ENCODE measurements at regions not wholly inside any gene's neighbourhood (a gene's known extent, or its start where the extent isn't known, plus 50 kb on each side); places are given as distances from the start of the nearest gene placed in this dataset.

DNA sequence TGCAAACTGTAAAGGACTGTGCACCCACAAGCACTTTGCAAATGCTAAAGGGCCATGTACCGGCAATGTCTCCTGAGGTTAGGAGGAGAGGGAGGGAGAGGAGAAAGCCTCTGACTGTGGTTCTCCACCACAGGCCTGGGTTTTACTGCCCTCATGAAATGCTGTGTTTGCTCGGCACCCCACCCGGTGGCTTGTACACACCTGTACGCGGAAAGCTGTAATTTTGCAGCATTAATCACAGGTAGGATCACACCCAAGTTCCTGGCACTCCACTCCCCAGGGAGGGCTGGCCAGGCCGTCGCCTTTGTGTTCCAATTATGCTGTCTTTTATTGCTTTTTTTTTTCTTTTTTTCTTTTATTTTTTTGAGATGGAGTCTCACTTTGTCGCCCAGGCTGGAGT lies 78.5 kb upstream of the MYL10 start:
- no peak for DNase-seq (ENCODE audit: low read depth)

DNA sequence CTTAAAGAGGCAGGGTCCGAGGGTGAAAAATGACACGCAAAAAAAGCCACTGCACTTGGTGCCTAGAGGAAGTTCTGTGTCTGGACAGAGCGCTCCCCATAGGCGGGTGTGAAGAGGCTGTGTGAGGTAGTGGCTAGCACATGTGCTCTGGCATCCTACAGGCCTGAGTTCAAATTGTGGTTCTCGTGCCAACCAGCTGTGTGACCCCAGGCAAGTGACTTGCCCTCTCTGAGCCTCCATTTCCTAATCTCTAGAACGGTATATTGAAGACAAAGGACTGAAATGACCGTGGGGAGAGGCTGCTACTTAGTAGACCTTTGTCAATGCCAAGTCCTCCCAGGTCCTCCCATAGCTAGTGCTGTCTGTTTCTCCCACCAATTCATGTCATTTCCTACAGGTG lies 79.1 kb upstream of the MYL10 start:
- DNase-seq (ENCODE audit: low read depth), result no peak

DNA sequence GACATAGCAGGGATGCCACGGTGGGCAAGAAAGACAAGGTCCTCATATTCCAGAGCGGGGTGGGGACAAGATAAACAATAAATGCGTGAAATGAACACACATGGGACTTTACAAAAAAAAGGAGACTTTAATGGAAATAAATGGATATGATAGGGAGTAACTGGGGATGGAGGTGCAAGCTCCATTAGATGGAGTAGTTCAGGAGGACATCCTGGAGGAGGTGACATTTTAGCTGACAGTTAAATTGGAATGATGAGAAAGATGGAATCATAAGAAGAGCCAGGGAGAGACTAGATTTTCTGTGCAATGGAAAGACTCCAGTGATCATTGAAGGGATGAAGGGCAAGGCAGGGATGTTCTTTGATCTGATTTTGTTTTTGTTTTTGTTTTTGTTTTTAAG lies 83.6 kb upstream of the MYL10 start:
- no peak for DNase-seq (ENCODE audit: low read depth)

DNA sequence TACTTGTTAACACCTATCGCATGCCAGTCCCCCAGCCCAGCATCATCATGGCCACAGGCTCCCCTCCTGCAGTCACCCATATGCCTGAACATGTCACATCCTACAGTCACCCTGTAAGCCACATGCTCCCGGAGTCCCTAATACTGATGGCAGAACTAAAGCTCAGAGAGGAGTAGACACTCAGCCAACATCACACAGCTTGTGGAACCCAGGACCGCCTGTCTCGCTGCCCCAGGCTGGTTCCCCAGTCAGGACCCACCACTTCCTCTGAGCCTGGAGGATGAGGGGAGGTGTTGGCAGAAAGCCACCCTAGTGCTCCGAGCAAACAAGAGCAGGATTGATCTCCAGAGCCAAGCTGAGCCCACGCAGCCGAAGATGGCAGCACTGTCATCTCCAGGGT lies 85.0 kb upstream of the MYL10 start:
- DNase-seq (ENCODE audit: low read depth), result no peak

DNA sequence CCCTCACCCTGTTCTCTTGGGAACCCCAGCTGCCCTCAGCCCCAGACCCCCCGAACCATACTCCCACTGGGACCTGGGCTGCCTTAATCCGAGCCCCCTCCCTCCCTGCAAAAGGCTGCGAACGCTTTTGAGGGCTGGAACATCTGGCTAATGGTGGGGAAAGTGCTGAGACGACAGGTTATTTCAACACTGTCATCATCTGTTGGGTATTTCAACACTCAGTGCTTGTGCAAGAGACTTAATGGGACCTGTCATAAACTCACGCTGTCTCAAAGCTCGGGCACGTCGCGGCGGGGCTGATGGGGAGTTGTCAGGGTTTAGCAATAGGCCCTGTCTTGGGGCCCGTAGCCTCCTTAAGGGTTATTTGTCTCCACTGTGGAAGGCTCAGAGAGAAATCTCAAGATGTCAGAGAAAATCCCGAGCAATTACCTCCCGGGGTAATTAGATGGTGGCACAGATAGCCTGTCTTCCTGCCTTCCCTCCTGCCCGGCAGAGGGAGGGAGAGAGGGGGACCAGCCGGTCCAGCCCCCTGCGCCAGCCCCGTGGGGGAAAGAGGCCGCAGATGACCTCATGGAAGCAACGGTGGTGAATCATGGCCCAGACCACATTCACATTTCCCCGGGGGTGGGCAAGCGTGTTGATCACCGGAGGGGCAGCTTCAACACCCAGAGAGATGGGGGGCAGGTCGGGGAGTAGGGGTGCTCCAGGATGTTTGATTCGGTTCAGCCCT lies 88.7 kb upstream of the MYL10 start:
- DNase-seq (ENCODE audit: low read depth), result peak; percentile 91

DNA sequence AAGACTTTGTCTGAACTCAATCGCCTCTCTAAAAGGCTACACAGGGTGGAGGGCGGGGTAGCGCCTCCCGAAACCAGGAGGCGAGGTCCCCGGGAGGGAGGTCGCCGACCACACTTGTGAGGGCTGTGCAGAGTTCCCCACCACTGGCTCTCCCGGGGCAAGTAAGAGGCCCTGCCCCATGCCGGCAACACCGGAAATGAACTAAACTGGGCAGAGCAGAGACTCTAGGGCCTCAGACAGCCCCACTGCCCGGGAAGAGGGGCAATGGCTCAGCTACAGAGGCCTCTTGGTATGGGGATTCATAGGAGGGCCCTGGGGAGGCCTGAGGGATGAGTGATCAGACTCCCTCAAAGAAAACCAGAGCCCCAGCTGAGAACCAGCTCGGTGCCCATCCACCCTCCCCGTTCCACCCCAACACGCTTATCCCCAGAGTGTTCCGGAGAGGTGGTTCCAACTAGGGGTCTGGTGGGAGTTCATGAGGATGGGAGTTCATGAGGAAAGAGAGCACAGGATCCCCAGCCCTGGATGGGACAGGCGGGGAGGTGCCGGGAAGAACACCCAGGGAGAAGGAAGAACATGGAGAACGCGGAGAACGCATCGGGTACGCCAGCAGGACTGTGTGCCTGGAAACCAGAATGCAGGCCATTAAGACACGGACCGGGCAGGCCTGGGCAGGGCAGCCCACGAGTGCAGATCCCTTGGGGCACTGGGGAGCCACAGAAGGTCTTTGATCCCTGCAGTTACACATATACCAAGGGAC lies 89.4 kb upstream of the MYL10 start:
- DNase-seq (ENCODE audit: low read depth), result no peak

DNA sequence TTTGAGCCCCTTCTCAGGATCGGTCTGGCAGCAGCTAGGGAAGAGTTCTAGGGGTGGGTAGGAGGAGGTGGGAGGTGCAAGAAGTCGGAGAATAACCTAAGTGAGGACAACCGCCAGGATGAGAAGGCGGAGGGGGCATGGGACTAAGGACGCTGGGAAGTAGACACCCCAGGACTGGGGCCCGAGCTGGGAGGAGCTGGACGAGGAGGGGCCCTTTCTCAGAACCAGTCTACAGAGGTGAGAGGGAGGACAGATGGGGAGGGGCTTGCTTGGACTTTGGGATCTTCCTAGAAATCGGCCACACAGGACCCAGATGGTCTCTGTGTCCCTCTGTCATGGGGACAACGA lies 90.0 kb upstream of the MYL10 start:
- no peak for DNase-seq (ENCODE audit: low read depth)

DNA sequence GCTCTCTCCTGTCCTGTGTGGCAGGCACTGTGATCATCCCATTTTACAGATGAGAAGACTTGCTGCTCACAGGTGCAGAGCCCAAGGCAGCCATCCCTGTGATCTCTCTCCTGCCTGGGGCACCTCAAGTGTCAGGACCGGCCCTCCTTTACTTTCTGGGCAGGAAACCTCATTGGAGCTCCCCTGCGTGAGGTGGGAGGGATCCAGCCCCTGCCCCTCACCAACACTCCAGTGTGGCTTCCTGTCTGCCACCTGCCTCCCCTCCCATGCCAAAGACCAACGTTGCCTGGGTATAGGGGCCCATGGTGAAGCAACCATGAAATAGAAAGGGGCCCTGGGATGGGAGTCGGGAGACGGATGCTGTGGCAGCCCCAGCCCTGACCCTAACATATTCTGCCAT lies 91.2 kb upstream of the MYL10 start:
- DNase-seq (ENCODE audit: low read depth), result no peak

DNA sequence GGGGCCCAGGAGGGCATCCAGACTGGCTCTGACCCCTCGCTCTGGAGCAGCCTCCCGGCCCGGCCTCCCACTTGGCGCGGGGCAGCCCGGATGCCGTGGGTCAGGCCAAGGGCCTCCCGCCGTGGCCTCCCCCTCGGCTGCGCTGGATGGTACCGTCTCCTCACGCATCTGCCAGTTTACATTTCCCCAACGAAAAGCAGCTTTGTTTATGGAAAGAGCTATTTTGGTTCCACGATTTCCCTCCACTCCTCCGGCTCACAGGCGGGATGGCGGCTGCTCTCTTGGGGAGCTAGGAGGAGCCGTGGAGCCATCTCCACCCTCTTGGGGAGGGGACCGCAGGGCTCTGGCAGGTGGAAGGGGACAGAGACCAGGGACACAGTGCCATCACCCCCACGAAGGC lies 93.2 kb upstream of the MYL10 start:
- DNase-seq (ENCODE audit: low read depth), result no peak

DNA sequence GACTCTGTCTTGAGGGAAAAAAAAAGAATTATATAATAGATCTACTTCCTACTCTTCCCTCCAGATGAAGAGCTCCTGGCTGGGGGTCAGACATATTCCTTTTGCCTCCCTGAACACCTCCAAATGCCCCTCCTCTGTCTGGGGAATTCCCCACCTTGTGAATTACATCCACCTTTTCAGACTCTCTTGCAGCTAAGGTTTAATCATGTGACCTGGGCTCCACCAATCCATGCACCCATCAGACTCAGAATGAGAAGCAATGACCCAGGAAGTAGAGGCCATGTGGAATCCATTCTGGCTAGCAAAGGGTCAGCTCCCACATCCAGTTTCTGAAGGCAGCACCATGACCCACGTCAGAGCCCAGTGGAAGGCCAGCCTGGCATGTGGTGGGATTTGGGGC lies 93.6 kb upstream of the CUX1 start:
- no peak for DNase-seq (ENCODE audit: low read depth)

DNA sequence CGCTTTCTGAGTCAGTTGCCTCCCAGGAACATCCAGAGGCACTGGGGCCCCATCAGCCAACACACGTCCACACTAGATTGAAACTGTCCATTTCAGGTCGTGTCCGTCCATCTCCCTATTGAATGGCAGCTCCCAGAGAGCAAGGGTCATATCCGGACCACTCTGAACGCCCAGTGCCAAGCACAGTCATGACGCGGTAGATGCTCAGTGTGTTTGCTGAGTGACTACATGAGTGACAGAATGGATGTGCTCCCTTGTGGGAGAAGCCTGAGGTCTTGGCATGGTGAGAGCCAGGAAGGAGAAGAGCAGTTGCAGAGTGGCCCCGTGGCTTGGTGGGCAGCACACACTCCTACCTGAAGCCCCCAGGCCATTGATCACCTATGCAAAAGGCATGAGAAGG lies 92.5 kb upstream of the CUX1 start:
- no peak for DNase-seq (ENCODE audit: low read depth)

DNA sequence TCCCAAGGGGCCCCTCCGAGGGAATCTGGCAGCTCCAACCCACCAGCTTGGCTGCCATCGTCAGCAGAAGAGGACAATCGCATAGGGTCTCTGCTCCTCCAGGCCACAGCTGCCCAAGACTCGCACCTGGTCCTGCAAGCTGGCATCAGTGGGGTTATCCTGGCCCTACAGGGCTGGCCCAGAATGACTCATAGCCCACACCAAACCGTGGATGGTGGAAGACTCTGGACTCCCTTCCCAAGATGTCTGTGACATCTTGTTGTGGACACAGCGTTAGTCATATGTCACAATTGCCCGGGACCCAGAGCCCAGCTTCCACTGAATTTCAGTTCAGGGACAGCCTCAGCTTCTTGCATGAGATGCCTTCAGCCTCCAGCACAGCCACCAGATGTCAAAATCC lies 91.5 kb upstream of the CUX1 start:
- DNase-seq (ENCODE audit: low read depth), result peak; percentile 58

DNA sequence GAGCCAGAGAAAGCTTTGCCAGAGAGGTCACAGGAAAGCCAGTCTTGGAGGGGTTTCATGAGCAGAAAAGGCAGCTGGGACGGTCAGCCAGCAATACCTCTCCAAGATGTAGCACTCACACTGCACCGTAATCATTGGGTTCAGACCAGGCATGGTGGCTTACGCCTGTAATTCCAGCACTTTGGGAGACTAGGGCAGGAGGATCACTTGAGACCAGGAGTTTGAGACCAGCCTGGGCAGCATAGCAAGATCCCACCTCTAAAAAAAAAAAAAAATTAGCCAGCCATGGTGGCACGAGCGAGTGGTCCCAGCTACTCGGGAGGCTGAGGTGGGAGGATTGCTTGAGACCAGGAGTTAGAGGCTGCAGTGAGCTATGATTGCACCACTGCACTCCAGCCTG lies 90.2 kb upstream of the CUX1 start:
- DNase-seq (ENCODE audit: low read depth), result no peak

DNA sequence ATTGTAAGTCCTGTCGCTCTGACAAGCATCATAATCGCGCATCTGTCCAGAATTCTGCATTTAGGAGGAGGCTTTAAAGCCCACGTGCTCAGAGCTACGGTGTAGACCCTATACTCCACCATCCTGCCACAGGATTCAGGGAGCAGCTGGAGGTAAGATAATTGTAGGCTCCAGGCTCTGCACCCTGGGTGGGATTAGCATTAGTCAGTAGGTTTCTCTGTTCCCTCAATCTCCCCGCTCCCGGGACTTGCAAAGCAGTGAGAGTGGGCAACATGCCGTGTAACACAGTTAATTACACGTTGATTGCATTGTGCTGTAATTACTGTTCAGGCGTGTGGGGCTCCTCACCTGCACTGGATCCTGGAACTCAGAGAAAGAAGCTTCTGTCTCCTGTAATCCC lies 89.3 kb upstream of the CUX1 start:
- no peak for DNase-seq (ENCODE audit: low read depth)

DNA sequence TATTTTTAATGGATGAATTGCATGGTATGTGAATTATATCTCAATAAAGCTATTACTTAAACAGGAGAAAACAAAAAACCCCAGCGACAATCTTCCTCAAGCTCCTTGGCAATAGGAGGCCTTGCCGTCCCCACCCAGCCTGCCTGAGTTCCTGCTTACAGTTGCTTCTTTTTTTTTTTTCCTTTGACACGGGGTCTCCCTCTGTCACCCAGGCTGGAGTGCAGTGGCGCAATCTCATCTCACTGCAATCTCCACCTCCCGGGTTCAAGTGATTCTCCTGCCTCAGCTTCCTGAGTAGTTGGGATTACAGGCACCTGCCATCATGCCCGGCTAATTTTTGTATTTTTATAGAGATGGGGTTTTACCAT lies 88.6 kb upstream of the CUX1 start:
- peak; percentile 53 for DNase-seq (ENCODE audit: low read depth)

DNA sequence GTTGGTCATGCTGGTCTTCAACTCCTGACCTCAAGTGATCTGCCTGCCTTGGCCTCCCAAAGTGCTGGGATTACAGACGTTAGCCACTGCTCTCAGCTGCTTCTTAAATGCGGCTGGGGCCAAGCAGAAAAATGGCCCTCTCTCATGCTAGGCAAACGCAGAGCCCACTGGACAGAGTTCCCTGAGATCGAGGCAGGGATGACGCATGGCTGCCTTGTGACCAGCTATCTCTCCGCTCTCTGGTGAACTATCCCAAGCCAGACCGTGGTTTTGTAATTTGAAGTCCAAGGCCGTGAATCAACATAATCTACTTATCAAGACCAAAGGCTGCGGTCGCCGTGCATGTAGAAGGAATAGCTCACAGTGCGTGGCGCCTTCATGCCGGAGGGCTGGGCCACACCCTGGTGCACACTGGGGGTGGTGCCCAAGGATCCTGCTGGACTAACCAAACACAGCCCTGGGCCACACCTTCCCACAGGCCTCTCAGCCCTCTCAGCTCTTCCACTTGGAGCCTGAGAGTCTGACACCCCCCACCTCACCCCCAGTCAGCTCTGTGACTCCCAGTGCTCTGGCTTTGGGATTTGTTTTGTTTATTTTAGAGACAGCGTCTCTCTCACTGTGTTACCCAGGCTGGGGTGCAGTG lies 88.1 kb upstream of the CUX1 start:
- peak; percentile 100 for DNase-seq (ENCODE audit: low read depth)

DNA sequence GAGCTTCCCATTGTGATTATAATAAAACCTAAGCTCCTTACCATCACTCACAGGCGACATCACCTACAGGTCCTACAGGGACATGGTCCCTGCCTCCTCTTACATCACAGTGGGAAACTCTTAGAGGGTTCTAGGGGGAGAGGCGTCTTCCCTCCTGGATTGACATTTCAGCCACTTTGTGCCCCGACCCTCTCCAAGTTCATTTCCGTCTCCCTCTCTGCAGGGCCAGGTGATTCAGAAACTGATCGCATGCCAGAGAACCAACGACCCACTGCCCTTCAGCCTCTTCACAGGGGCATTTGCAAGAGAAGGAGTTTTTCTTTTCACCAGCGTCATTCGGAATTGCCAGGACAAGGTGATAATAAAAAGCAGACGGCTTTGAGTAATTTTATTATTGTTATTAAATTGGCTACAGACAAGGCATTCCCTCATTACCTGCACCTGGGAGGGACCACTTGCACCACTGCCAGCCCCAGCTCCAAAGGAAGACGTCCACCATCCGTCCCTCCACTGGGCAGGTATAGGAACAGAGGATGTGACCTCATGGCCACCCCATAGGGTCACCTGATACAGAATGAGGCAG lies 85.8 kb upstream of the CUX1 start:
- DNase-seq (ENCODE audit: low read depth), result no peak

DNA sequence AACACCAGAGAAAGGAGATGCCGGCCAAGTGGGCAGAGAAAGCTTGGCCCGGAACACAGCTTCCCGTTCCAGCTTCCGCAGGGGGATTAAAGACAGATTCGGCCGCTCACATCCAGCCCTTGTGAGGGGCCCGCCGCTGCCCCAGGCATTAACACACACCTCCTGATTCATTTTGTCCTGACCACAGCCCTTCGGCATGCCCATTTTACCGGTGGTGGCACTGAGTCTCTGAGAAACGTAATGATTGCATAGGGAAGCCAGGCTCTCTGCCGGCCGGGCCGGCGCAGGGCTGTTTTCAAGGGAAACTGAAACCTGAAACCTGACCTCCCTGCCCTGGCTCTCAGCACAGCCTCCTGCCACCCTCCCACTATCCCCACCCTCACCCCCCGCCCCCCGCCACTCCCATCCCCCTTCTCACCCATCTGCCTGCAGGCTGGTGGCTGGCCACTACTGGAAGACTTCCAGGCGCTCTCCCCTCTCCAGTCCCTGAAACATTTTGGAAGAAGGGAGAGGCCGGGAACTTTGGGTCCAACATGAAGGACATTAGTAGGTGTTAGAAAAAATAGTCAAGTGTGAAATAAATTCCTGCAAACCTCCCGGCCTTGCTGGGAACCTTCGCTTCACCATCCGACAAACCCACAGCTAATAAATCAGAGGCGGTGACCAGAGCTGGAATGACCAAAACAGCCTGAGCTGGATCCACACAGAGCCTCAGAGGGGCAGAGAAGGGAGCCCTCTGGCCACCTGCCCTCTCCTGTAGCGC lies 83.5 kb upstream of the CUX1 start:
- peak; percentile 82 for DNase-seq (ENCODE audit: low read depth)

DNA sequence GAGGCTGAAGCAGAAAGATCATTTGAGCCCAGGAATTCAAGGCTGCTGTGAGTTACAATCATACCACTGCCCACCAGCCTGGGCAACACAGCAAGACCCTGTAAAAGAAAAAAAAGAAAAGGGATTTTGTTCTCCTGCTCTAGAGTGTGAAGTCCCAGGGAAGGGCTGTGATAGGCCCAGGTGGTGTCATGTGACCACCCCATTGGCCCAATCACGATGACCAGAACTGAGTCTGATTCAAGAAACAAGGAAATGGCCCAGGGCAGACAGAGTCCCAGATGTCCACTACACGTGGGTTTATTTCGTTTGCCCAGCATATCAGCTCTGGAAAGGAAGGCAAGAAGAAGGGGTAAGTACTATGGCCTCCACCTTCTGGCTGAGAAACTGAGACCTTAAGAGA lies 81.3 kb upstream of the CUX1 start:
- no peak for DNase-seq (ENCODE audit: low read depth)

DNA sequence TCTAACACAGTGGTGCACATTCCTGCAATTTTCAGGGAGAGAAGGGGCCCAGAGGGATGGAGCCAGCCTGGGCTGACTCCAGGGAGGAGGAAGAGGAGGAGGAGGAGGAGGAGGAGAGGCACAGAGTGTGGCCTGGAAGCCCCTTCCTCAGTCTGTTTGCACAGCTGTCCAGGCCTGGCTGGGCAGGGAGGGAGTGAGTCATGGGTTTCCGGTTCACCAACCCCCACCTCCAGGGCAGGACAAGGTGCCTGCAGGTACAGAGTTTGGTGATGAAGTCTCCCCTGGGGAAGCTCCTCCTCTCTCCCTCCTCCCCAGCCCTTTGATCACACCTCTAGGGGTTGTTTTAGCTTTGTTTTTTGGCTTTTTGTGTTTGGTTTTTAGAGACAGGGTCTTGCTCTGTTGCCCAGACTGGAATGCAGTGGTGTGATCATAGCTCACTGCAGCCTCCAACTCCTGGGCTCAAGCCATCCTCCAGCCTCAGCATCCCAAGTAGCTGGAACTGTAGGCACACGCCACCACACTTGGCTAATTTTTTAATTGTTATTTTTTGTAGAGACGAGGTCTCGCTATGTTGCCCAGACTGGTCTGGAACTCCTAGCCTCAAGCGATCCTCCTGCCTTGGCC lies 77.5 kb upstream of the CUX1 start:
- DNase-seq (ENCODE audit: low read depth), result no peak

Measured in myocyte (in vitro differentiated cells).